ENCODE measurements at regions not wholly inside any gene's neighbourhood (a gene's known extent, or its start where the extent isn't known, plus 50 kb on each side); places are given as distances from the start of the nearest gene placed in this dataset.

DNA sequence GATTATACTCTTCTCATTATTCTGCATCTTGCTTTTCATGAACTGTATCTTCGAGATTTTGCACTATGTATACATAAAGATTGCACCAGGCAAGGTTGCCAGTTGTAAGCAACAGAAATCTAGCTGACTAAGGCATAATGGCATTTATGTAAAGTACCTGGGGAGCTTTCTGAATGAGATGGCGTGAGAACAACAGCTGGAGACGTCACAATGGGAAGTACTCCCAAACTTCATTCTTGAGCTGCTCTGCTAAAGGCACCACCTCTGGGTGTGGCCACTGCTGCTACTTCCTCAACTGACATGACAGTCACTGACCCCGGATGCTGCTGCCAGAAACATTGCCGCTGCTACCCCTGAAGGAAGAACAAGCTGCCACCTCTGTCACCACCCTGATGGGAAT is 220.7 kb downstream of the NOVA1 start:
- TF ChIP-seq, protein P1, sequence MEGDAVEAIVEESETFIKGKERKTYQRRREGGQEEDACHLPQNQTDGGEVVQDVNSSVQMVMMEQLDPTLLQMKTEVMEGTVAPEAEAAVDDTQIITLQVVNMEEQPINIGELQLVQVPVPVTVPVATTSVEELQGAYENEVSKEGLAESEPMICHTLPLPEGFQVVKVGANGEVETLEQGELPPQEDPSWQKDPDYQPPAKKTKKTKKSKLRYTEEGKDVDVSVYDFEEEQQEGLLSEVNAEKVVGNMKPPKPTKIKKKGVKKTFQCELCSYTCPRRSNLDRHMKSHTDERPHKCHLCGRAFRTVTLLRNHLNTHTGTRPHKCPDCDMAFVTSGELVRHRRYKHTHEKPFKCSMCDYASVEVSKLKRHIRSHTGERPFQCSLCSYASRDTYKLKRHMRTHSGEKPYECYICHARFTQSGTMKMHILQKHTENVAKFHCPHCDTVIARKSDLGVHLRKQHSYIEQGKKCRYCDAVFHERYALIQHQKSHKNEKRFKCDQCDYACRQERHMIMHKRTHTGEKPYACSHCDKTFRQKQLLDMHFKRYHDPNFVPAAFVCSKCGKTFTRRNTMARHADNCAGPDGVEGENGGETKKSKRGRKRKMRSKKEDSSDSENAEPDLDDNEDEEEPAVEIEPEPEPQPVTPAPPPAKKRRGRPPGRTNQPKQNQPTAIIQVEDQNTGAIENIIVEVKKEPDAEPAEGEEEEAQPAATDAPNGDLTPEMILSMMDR (IDR thresholded peaks at IDR 0.05; ENCODE audit: poor library complexity) = no peak
- no peak for TF ChIP-seq EZH2 (IDR thresholded peaks at IDR 0.05; ENCODE audit: borderline replicate concordance)
- no peak for TF ChIP-seq EZH2phosphoT487 (IDR thresholded peaks at IDR 0.05; ENCODE audit: low read depth, severe bottlenecking, unreplicated experiment)

Measured in hepatocyte (in vitro differentiated cells).